Thyroid gland (tissue), 4 donors: ENCODE measurements at regions not wholly inside any gene's neighbourhood (a gene's known extent, or its start where the extent isn't known, plus 50 kb on each side); places are given as distances from the start of the nearest gene placed in this dataset.

Experiments used
- CTCF ChIP-seq, 6 experiments: fragments of 200-600 bp in 3 of 6; fragments of 450-650 bp in 3 of 6; sonication (generic) in 3 of 6; IDR thresholded peaks; one replicate each; pipeline ENCODE4 v1.5.1; 2016 to 2019; ENCODE audit warnings: antibody characterized with exemption in 6 of 6, mild to moderate bottlenecking in 2 of 6, inconsistent platforms in 1 of 6, moderate library complexity in 1 of 6
- POLR2A ChIP-seq, 2 donors: fragments of 450-650 bp; IDR thresholded peaks; one replicate each; pipeline ENCODE4 v1.6.1; 2017; ENCODE audit warnings: antibody characterized with exemption in 2 of 2, mild to moderate bottlenecking in 2 of 2, moderate library complexity in 1 of 2

- TF ChIP-seq POLR2A (IDR thresholded peaks at IDR 0.05): no peak
- no peak for TF ChIP-seq CTCF (IDR thresholded peaks at IDR 0.05)
These were observed 149.8 kb downstream of the VEGFA start for GRCh38 chr6:43919774-43920173.
